Colonic mucosa (tissue), 4 donors: ENCODE measurements at regions not wholly inside any gene's neighbourhood (a gene's known extent, or its start where the extent isn't known, plus 50 kb on each side); places are given as distances from the start of the nearest gene placed in this dataset.
"Not testable (repeated sequence)": the region's sequence is repeated elsewhere in the genome, so short reads cannot be mapped to it uniquely, and the experiment has no call there.

Experiments used
- DNase-seq: peaks from one replicate; pipeline ENCODE4 v3.0.0-alpha.2; 2020
- H3K27ac ChIP-seq: fragments of 200-600 bp; one replicate; pipeline ENCODE4 v1.8.0; 2021
- H3K27me3 ChIP-seq: fragments of 200-600 bp; one replicate; pipeline ENCODE4 v1.8.0; 2021
- H3K36me3 ChIP-seq: fragments of 200-600 bp; one replicate; pipeline ENCODE4 v1.8.0; 2021
- H3K4me1 ChIP-seq: fragments of 200-600 bp; one replicate; pipeline ENCODE4 v1.8.0; 2021; ENCODE audit warnings: mild to moderate bottlenecking
- H3K4me3 ChIP-seq: fragments of 200-600 bp; one replicate; pipeline ENCODE4 v1.8.0; 2021
- H3K9ac ChIP-seq, 2 donors: one replicate each; pipeline ENCODE4 v1.7.0; 2013; ENCODE audit warnings: control low read depth in 2 of 2, low read depth in 2 of 2, low read length in 2 of 2
- H3K9me3 ChIP-seq: fragments of 200-600 bp; one replicate; pipeline ENCODE4 v1.8.0; 2021
- CTCF ChIP-seq: fragments of 200-600 bp; IDR thresholded peaks from one replicate; pipeline ENCODE4 v1.8.0; 2022; ENCODE audit warnings: antibody characterized with exemption, mild to moderate bottlenecking
- intact Hi-C: fragments of 100-400 bp; cut with DNase I; formaldehyde crosslinking; loops from one replicate; pipeline ENCODE4 v1.14.1; 2022
- donor health status: healthy.
- donor health status: DM: no; HTN: no; CAD: no.
- donor health status: DM: no; HTN: no; CAD: no.

- H3K4me3 ChIP-seq: no peak overlapping the region
- TF ChIP-seq CTCF: no peak
- no peak for DNase-seq
- intact Hi-C loops: no loop called here
- no peak overlapping the region for H3K9ac ChIP-seq
- H3K36me3 ChIP-seq: no peaks in the 10 kb centered on the region
- no peaks in the 10 kb centered on the region for H3K27me3 ChIP-seq
- H3K4me1 ChIP-seq: no peaks in the 10 kb centered on the region
- no peak overlapping the region for H3K27ac ChIP-seq
- no peaks in the 10 kb centered on the region for H3K9me3 ChIP-seq
These were observed 104.3 kb upstream of the RANBP3L start for GRCh38 chr5:36406023-36406422.

- no peak for TF ChIP-seq CTCF
- intact Hi-C loops: no loop called here
- Histone ChIP-seq H3K4me1 (no peaks in the 10 kb centered on the region), H3K9me3 (no peaks in the 10 kb centered on the region), H3K9ac (no peak overlapping the region), H3K27me3 (no peaks in the 10 kb centered on the region), H3K4me3 (no peak overlapping the region), H3K36me3 (no peaks in the 10 kb centered on the region), H3K27ac (no peak overlapping the region)
- DNase-seq: no peak
These were observed 105.7 kb upstream of the RANBP3L start for GRCh38 chr5:36407396-36407795.

- H3K4me3 ChIP-seq, H3K36me3 ChIP-seq, H3K27me3 ChIP-seq, H3K27ac ChIP-seq, DNase-seq, H3K9me3 ChIP-seq, H3K4me1 ChIP-seq, intact Hi-C loops, H3K9ac ChIP-seq: not testable (repeated sequence)
These were observed 108.0 kb upstream of the RANBP3L start for GRCh38 chr5:36409711-36410110.

GRCh38 chr5:36410672-36411071 lies 109.0 kb upstream of the RANBP3L start:
- H3K9me3 ChIP-seq, intact Hi-C loops, H3K9ac ChIP-seq, H3K4me1 ChIP-seq, DNase-seq, H3K36me3 ChIP-seq, H3K4me3 ChIP-seq, H3K27ac ChIP-seq, H3K27me3 ChIP-seq: not testable (repeated sequence)

- Histone ChIP-seq H3K9ac (no peak overlapping the region), H3K36me3 (no peaks in the 10 kb centered on the region), H3K4me1 (no peaks in the 10 kb centered on the region), H3K27me3 (no peaks in the 10 kb centered on the region), H3K27ac (no peak overlapping the region), H3K4me3 (no peak overlapping the region), H3K9me3 (no peaks in the 10 kb centered on the region)
- no peak for TF ChIP-seq CTCF
- no peak for DNase-seq
- intact Hi-C loops: loop anchor here (2.0 kb wide), 2 partner anchors 92 to 278 kb away; no protein-coding TSS in a partner anchor
These were observed 113.2 kb upstream of the RANBP3L start for GRCh38 chr5:36414869-36415282.

GRCh38 chr5:36416605-36417004 lies 114.9 kb upstream of the RANBP3L start:
- Histone ChIP-seq H3K9me3 (no peaks in the 10 kb centered on the region), H3K4me3 (no peak overlapping the region), H3K4me1 (no peaks in the 10 kb centered on the region), H3K9ac (no peak overlapping the region), H3K27ac (no peak overlapping the region), H3K36me3 (no peaks in the 10 kb centered on the region), H3K27me3 (no peaks in the 10 kb centered on the region)
- TF ChIP-seq CTCF: no peak
- intact Hi-C loops: no loop called here
- DNase-seq: no peak

GRCh38 chr5:36417221-36417620 lies 115.5 kb upstream of the RANBP3L start:
- Histone ChIP-seq H3K4me3 (no peak overlapping the region), H3K9me3 (no peaks in the 10 kb centered on the region), H3K27me3 (no peaks in the 10 kb centered on the region), H3K36me3 (no peaks in the 10 kb centered on the region), H3K27ac (no peak overlapping the region), H3K4me1 (no peaks in the 10 kb centered on the region), H3K9ac (no peak overlapping the region)
- DNase-seq: no peak
- intact Hi-C loops: no loop called here
- TF ChIP-seq CTCF: no peak
